NT2/D1 (cell line): ENCODE measurements at regions not wholly inside any gene's neighbourhood (a gene's known extent, or its start where the extent isn't known, plus 50 kb on each side); places are given as distances from the start of the nearest gene placed in this dataset.

Experiments
- SUZ12 ChIP-seq: IDR thresholded peaks from 2 replicates; pipeline ENCODE4 v1.6.1; 2011; ENCODE audit not compliant: insufficient read length, insufficient read depth; ENCODE audit errors: extremely low read depth
- YY1 ChIP-seq: IDR thresholded peaks from 2 replicates; pipeline ENCODE4 v1.6.1; 2011; ENCODE audit not compliant: insufficient read length, insufficient read depth
- ZNF274 ChIP-seq: IDR thresholded peaks from 2 replicates; pipeline ENCODE4 v1.6.1; 2011; ENCODE audit warnings: mild to moderate bottlenecking, low read depth, low read length

DNA sequence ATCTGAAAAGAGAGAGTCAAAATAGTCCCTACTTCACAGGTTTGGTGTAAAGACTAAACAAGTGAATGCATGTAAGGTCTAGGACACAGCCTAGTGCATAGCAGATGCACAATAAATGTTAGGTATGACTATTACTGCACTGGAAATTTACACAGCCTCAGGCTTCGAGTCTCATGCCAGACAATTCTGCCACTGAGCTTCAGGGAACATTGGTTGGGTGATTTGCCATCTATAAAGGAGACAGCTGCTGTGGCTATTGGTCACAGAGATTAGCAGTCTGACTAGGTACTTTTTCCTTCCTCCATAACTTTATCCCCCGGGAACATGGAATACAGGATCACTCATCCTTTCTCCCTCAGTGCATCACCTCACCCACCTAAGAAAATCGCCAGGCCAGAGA, 89.2 kb downstream of the FAM124B start:
- TF ChIP-seq SUZ12, result no peak
- no peak for TF ChIP-seq YY1
- no peak for TF ChIP-seq ZNF274
